ENCODE measurements at regions not wholly inside any gene's neighbourhood (a gene's known extent, or its start where the extent isn't known, plus 50 kb on each side); places are given as distances from the start of the nearest gene placed in this dataset.

- no peak overlapping the region for H3K4me3 Mint-ChIP-seq
- no peaks in the 10 kb centered on the region for H3K4me1 Mint-ChIP-seq
- no peaks in the 10 kb centered on the region for H3K27me3 Mint-ChIP-seq (ENCODE audit: low read depth)
- H3K9me3 ChIP-seq (ENCODE audit: control insufficient read depth, low read depth, low read length): no peaks in the 10 kb centered on the region
- no CpG with 5 or more reads among the region's 2 CpGs for WGBS (ENCODE audit: extremely low coverage, insufficient read length, low lambda C conversion rate)
- no peak overlapping the region for H2BK15ac ChIP-seq (ENCODE audit: low read depth, low read length)
- no peaks in the 10 kb centered on the region for H3K9me3 Mint-ChIP-seq
- H3K23ac ChIP-seq (ENCODE audit: insufficient read length, low read depth, low read length): no peak overlapping the region
- H4K8ac ChIP-seq (replicated peaks; ENCODE audit: insufficient read length, low read depth, low read length): no peak overlapping the region
- H2BK12ac ChIP-seq (ENCODE audit: insufficient read length, low read depth, low read length): no peak overlapping the region
- no peak overlapping the region for H2AFZ ChIP-seq (ENCODE audit: low read length)
- no peak overlapping the region for H2BK20ac ChIP-seq (ENCODE audit: low read depth, low read length, poor library complexity, severe bottlenecking)
- no peak overlapping the region for H3K18ac ChIP-seq (ENCODE audit: insufficient read length, low read depth, low read length)
- H3K56ac ChIP-seq (ENCODE audit: insufficient read length, low read depth, low read length): no peak overlapping the region
- H4K5ac ChIP-seq (ENCODE audit: insufficient read length, low read depth, low read length): no peak overlapping the region
- H3K4ac ChIP-seq (ENCODE audit: low read depth, low read length): no peak overlapping the region
- no peak overlapping the region for H3K27ac ChIP-seq (ENCODE audit: insufficient read length, low read depth, low read length)
- no peak overlapping the region for H3K9ac ChIP-seq (ENCODE audit: extremely low read depth, insufficient read length, low read length)
- no peak for TF ChIP-seq CTCF (conservative IDR thresholded peaks at IDR 0.05)
- H4K20me1 ChIP-seq (ENCODE audit: control insufficient read depth, insufficient read depth, insufficient read length): no peaks in the 10 kb centered on the region
- H2BK5ac ChIP-seq (ENCODE audit: insufficient read length, low read length): no peak overlapping the region
- no peak overlapping the region for H4K91ac ChIP-seq (ENCODE audit: insufficient read length, low read depth, low read length)
- no peak overlapping the region for H2BK120ac ChIP-seq (ENCODE audit: low read depth, low read length, poor library complexity, severe bottlenecking)
- no peaks in the 10 kb centered on the region for H3K27me3 ChIP-seq (ENCODE audit: insufficient read depth, low read length)
- H3K79me1 ChIP-seq (ENCODE audit: insufficient read depth, low read depth, low read length, poor library complexity, severe bottlenecking): no peaks in the 10 kb centered on the region
- no peak overlapping the region for H3K14ac ChIP-seq (ENCODE audit: insufficient read depth, low read length)
- no peaks in the 10 kb centered on the region for H3K23me2 ChIP-seq (ENCODE audit: insufficient read length, low read depth, low read length, poor library complexity, severe bottlenecking)
- H2AK5ac ChIP-seq (ENCODE audit: insufficient read length, low read length): no peak overlapping the region
- no peak overlapping the region for H3K27ac Mint-ChIP-seq
- H3K4me2 ChIP-seq (ENCODE audit: insufficient read depth, insufficient read length, low read length): no peak overlapping the region
- no peak overlapping the region for H3T11ph ChIP-seq (ENCODE audit: low read length)
- no peaks in the 10 kb centered on the region for H3K4me1 ChIP-seq (ENCODE audit: insufficient read depth, low read length)
- no peaks in the 10 kb centered on the region for H3K36me3 Mint-ChIP-seq (ENCODE audit: insufficient read depth in 1 of 3, low read depth in 3 of 3)
- no peak for DNase-seq
- H3K79me2 ChIP-seq (ENCODE audit: insufficient read depth, low read length): no peaks in the 10 kb centered on the region
These were observed 284.3 kb downstream of the TLE1 start for GRCh38 chr9:81404931-81405598.

Measured in H9 (cell line).